IPS-11a (cell line): ENCODE measurements at regions not wholly inside any gene's neighbourhood (a gene's known extent, or its start where the extent isn't known, plus 50 kb on each side); places are given as distances from the start of the nearest gene placed in this dataset.
"Not testable (repeated sequence)": the region's sequence is repeated elsewhere in the genome, so short reads cannot be mapped to it uniquely, and the experiment has no call there.

Experiments
- H3K4me3 ChIP-seq: one replicate; pipeline ENCODE4 v1.5.1; 2013; ENCODE audit warnings: low read depth, low read length, control low read depth

- not testable (repeated sequence) for H3K4me3 ChIP-seq
Measured at GRCh38 chr1:242912855-242913254, 342.2 kb downstream of the CEP170 start.

- not testable (repeated sequence) for H3K4me3 ChIP-seq
Measured at GRCh38 chr1:242900558-242900957, 354.5 kb downstream of the CEP170 start.

GRCh38 chr1:242890192-242890741 is 364.8 kb downstream of the CEP170 start:
- peak overlapping the region; percentile 8 for H3K4me3 ChIP-seq

GRCh38 chr1:242886137-242886536 is 361.6 kb upstream of the PLD5 start:
- no peak overlapping the region for H3K4me3 ChIP-seq

- not testable (repeated sequence) for H3K4me3 ChIP-seq
Measured at GRCh38 chr1:242880022-242880421, 355.5 kb upstream of the PLD5 start.

- no peak overlapping the region for H3K4me3 ChIP-seq
Measured at GRCh38 chr1:242877743-242878142, 353.2 kb upstream of the PLD5 start.

- no peak overlapping the region for H3K4me3 ChIP-seq
Measured at GRCh38 chr1:242877229-242877628, 352.7 kb upstream of the PLD5 start.

- H3K4me3 ChIP-seq: no peak overlapping the region
Measured at GRCh38 chr1:242876030-242876429, 351.5 kb upstream of the PLD5 start.

GRCh38 chr1:242873661-242874060 is 349.2 kb upstream of the PLD5 start:
- H3K4me3 ChIP-seq: no peak overlapping the region

GRCh38 chr1:242872521-242872920 is 348.0 kb upstream of the PLD5 start:
- no peak overlapping the region for H3K4me3 ChIP-seq

- H3K4me3 ChIP-seq: no peak overlapping the region
Measured at GRCh38 chr1:242871471-242872030, 347.1 kb upstream of the PLD5 start.

GRCh38 chr1:242870966-242871365 is 346.5 kb upstream of the PLD5 start:
- no peak overlapping the region for H3K4me3 ChIP-seq

GRCh38 chr1:242856289-242856688 is 331.8 kb upstream of the PLD5 start:
- H3K4me3 ChIP-seq: no peak overlapping the region

GRCh38 chr1:242854466-242854865 is 330.0 kb upstream of the PLD5 start:
- no peak overlapping the region for H3K4me3 ChIP-seq

- H3K4me3 ChIP-seq: no peak overlapping the region
Measured at GRCh38 chr1:242847390-242847993, 323.0 kb upstream of the PLD5 start.

- H3K4me3 ChIP-seq: no peak overlapping the region
Measured at GRCh38 chr1:242842094-242842493, 317.6 kb upstream of the PLD5 start.

- H3K4me3 ChIP-seq: no peak overlapping the region
Measured at GRCh38 chr1:242839101-242839500, 314.6 kb upstream of the PLD5 start.

GRCh38 chr1:242836423-242836822 is 311.9 kb upstream of the PLD5 start:
- H3K4me3 ChIP-seq: no peak overlapping the region

GRCh38 chr1:242828828-242829227 is 304.3 kb upstream of the PLD5 start:
- no peak overlapping the region for H3K4me3 ChIP-seq

- no peak overlapping the region for H3K4me3 ChIP-seq
Measured at GRCh38 chr1:242828199-242828598, 303.7 kb upstream of the PLD5 start.

- H3K4me3 ChIP-seq: no peak overlapping the region
Measured at GRCh38 chr1:242827538-242827937, 303.0 kb upstream of the PLD5 start.

GRCh38 chr1:242826701-242827336 is 302.3 kb upstream of the PLD5 start:
- H3K4me3 ChIP-seq: no peak overlapping the region
